GM21786 (cell line): ENCODE measurements at regions not wholly inside any gene's neighbourhood (a gene's known extent, or its start where the extent isn't known, plus 50 kb on each side); places are given as distances from the start of the nearest gene placed in this dataset.

Experiments
- ATAC-seq: cut with Tn5 transposase; IDR thresholded peaks from one replicate; pipeline ENCODE4 v1.9.1; 2021; ENCODE audit not compliant: unreplicated experiment

DNA sequence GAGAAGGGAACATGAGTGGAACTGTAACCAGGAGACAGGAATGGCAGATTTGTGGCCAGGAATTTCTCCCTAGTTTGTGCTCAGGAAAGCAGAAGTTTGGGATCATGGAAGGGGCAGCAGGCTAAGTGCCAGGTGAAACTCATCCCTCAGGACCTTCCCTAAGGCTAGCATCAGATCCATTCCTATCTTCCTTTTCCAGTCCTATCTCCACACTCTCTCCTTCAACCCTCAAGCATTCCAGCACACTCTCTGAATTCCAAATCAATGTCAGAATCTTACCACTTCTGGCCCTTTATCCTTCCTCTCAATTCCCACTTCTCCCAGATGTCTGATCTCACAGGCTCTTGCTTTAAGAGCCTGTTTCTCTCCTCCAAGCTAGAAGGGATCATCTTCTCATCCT is 53.2 kb upstream of the GRIA1 start:
- no peak for ATAC-seq

DNA sequence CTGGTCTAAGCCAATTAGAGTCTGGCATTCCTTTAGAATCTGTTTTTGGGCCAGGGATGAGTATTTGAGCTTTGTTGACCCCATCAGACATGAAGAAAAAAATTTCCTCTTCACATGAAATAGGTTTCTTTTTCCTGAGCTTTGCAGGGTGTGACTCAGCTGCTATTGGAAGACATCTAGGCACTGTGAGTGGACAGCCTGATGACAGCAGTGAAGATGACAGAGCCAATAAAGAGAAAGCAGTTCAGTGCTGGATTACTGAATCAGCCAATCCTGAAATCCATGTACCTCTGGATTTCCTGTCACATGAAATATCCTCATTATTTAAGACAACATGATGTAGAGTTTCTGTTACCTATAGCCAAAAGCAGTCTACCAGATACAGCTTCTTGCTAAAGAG is 51.3 kb upstream of the GRIA1 start:
- no peak for ATAC-seq
